Stomach (tissue), 8 donors: ENCODE measurements at regions not wholly inside any gene's neighbourhood (a gene's known extent, or its start where the extent isn't known, plus 50 kb on each side); places are given as distances from the start of the nearest gene placed in this dataset.
"Not testable (repeated sequence)": the region's sequence is repeated elsewhere in the genome, so short reads cannot be mapped to it uniquely, and the experiment has no call there.

Experiments used
- DNase-seq, 2 donors: peaks; one replicate each; pipeline versions ENCODE4 v3.0.0 to v3.0.0-alpha.2; 2013 to 2019
- H3K27ac ChIP-seq, 5 donors: fragments of 200-600 bp in 4 of 5; sonication (generic) in 4 of 5; one replicate each; pipeline ENCODE4 v1.5.1; 2013 to 2019; ENCODE audit warnings: mild to moderate bottlenecking in 1 of 5, moderate library complexity in 1 of 5
- H3K27me3 ChIP-seq, 3 donors: fragments of 200-600 bp; sonication (generic); one replicate each; pipeline ENCODE4 v1.5.1; 2017 to 2019; ENCODE audit warnings: mixed run types in 1 of 3
- H3K36me3 ChIP-seq, 4 donors: fragments of 200-600 bp; sonication (generic); 1 replicate in 3 of 4; 2 replicates in 1 of 4; pipeline ENCODE4 v1.5.1; 2016 to 2019
- H3K4me1 ChIP-seq, 4 donors: fragments of 200-600 bp; sonication (generic); one replicate each; pipeline ENCODE4 v1.5.1; 2016 to 2019
- H3K4me3 ChIP-seq, 4 donors: fragments of 200-600 bp; sonication (generic) in 3 of 4; one replicate each; pipeline ENCODE4 v1.5.1; 2016 to 2019; ENCODE audit warnings: mild to moderate bottlenecking in 1 of 4
- H3K9me3 ChIP-seq, 4 donors: fragments of 200-600 bp; sonication (generic); one replicate each; pipeline ENCODE4 v1.5.1; 2016 to 2019
- CTCF ChIP-seq, 7 experiments: fragments of 450-650 bp in 4 of 7; fragments of 200-600 bp in 3 of 7; sonication (generic) in 3 of 7; IDR thresholded peaks; one replicate each; pipeline ENCODE4 v1.5.1; 2016 to 2019; ENCODE audit warnings: antibody characterized with exemption in 7 of 7, control low read depth in 2 of 7, mild to moderate bottlenecking in 1 of 7
- EP300 ChIP-seq: sonication (generic); formaldehyde crosslinking; IDR thresholded peaks from one replicate; pipeline ENCODE4 v1.6.1; 2017; ENCODE audit warnings: antibody characterized with exemption
- POLR2A ChIP-seq, 4 donors: fragments of 450-650 bp; IDR thresholded peaks; one replicate each; pipeline ENCODE4 v1.6.1; 2016; ENCODE audit warnings: antibody characterized with exemption in 4 of 4, control low read depth in 2 of 4, mild to moderate bottlenecking in 1 of 4, moderate library complexity in 1 of 4
- POLR2AphosphoS5 ChIP-seq, 3 donors: sonication (generic); formaldehyde crosslinking; IDR thresholded peaks; one replicate each; pipeline ENCODE4 v1.6.1; 2016; ENCODE audit warnings: antibody characterized with exemption in 3 of 3
- WGBS, 5 donors: extraction: QIAGEN DNeasy Blood & Tissue Kit in 3 of 5; methylation state at CpG; one replicate each; pipeline versions ENCODE4 v1.1.5 to v1.1.7; 2013 to 2018; 5-methylcytosine and 5-hydroxymethylcytosine counted together
- intact Hi-C: fragments of 100-400 bp; cut with DNase I; formaldehyde crosslinking; loops from one replicate; pipeline ENCODE4 v1.15.1; 2023; ENCODE audit warnings: low total_unique reads
- donor health status: healthy with polysubstance abuse.
- donor health status: Bipolar disorder and iron deficiency.
- donor health status: healthy.

GRCh38 chr14:55855751-55856150, 262.5 kb upstream of the PELI2 start:
- intact Hi-C loops: no loop called here
- DNase-seq: no peak
- Histone ChIP-seq H3K9me3 (peaks cover 0 to 11% (median 3%) of the 10 kb centered on the region in 4 donors), H3K4me3 (no peak overlapping the region), H3K27ac (no peak overlapping the region), H3K4me1 (peaks cover 0 to 6% (median 2%) of the 10 kb centered on the region in 4 donors), H3K36me3 (no peaks in the 10 kb centered on the region), H3K27me3 (no peaks in the 10 kb centered on the region)
- 69 to 80% (median 71%) methylated on average over 2 of the region's 2 CpGs for WGBS, 5 donors
- TF ChIP-seq POLR2AphosphoS5 (IDR thresholded peaks at IDR 0.05): no peak
- no peak for TF ChIP-seq CTCF (IDR thresholded peaks at IDR 0.05)
- no peak for TF ChIP-seq POLR2A (IDR thresholded peaks at IDR 0.05)
- TF ChIP-seq EP300: no peak

DNA sequence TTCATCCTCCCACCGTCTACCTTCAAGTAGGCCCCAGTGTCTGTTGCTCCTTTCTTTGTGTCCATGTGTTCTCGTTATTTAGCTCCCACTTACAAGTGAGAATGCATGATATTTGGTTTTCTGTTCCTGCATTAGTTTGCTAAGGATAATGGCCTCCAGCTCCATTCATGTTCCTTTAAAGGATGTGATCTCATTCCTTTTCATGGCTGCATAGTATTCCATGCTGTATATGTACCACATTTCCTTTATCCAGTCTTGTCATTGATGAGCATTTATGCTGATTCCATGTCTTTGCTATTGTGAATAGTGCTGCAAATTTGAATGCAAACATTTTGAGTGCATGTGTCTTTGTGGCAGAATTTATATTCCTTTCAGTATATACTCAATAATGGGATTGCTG, 259.6 kb upstream of the PELI2 start:
- no peaks in the 10 kb centered on the region for H3K4me1 ChIP-seq
- no peak for DNase-seq
- H3K4me3 ChIP-seq: no peak overlapping the region
- WGBS, 5 donors: 92 to 97% (median 95%) methylated on average over 2 of the region's 2 CpGs
- TF ChIP-seq POLR2A (IDR thresholded peaks at IDR 0.05) (no peak), CTCF (IDR thresholded peaks at IDR 0.05) (no peak), POLR2AphosphoS5 (IDR thresholded peaks at IDR 0.05) (no peak), EP300 (no peak)
- no peak overlapping the region for H3K27ac ChIP-seq
- H3K27me3 ChIP-seq: no peaks in the 10 kb centered on the region
- intact Hi-C loops: no loop called here
- peaks cover 0 to 17% (median 5%) of the 10 kb centered on the region in 4 donors for H3K9me3 ChIP-seq
- no peaks in the 10 kb centered on the region for H3K36me3 ChIP-seq

DNA sequence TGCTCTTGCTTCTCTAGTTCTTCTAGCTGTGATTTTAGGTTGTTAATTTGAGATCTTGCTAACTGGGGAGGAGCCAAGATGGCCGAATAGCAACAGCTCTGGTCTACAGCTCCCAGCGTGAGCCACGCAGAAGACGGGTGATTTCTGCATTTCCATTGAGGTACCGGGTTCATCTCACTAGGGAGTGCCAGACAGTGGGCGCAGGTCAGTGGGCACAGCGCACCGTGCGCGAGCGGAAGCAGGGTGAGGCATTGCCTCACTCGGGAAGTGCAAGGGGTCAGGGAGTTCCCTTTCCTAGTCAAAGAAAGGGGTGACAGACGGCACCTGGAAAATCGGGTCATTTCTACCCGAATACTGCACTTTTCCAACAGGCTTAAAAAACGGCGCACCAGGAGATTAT, 256.6 kb upstream of the PELI2 start:
- DNase-seq, intact Hi-C loops, H3K27me3 ChIP-seq, H3K4me3 ChIP-seq, H3K36me3 ChIP-seq, H3K27ac ChIP-seq, H3K4me1 ChIP-seq: not testable (repeated sequence)
- WGBS, 5 donors: 96 to 98% (median 97%) methylated on average over 17 of the region's 17 CpGs
- peaks cover 0 to 31% (median 12%) of the 10 kb centered on the region in 4 donors for H3K9me3 ChIP-seq

GRCh38 chr14:55864890-55865655, 253.1 kb upstream of the PELI2 start:
- no peak overlapping the region for H3K4me3 ChIP-seq
- 90 to 96% (median 94%) methylated on average over 15 to 22 of the region's 22 CpGs for WGBS, 5 donors
- H3K27ac ChIP-seq: no peak overlapping the region
- H3K27me3 ChIP-seq: no peaks in the 10 kb centered on the region
- intact Hi-C loops: no loop called here
- TF ChIP-seq EP300 (no peak), POLR2A (IDR thresholded peaks at IDR 0.05) (no peak), POLR2AphosphoS5 (IDR thresholded peaks at IDR 0.05) (no peak), CTCF (IDR thresholded peaks at IDR 0.05) (no peak)
- no peaks in the 10 kb centered on the region for H3K36me3 ChIP-seq
- no peaks in the 10 kb centered on the region for H3K4me1 ChIP-seq
- DNase-seq: no peak
- peaks cover 0 to 25% (median 12%) of the 10 kb centered on the region in 4 donors for H3K9me3 ChIP-seq

- intact Hi-C loops: no loop called here
- TF ChIP-seq POLR2A (IDR thresholded peaks at IDR 0.05): no peak
- TF ChIP-seq POLR2AphosphoS5 (IDR thresholded peaks at IDR 0.05): no peak
- no peak for TF ChIP-seq CTCF (IDR thresholded peaks at IDR 0.05)
- no peak for TF ChIP-seq EP300
- Histone ChIP-seq H3K9me3 (peaks cover 0 to 19% (median 9%) of the 10 kb centered on the region in 4 donors), H3K27me3 (no peaks in the 10 kb centered on the region), H3K4me1 (no peaks in the 10 kb centered on the region), H3K4me3 (no peak overlapping the region), H3K36me3 (no peaks in the 10 kb centered on the region), H3K27ac (no peak overlapping the region)
- no peak for DNase-seq
These were observed 250.9 kb upstream of the PELI2 start for GRCh38 chr14:55867311-55867710.
